Kidney (tissue), 13 donors: ENCODE measurements at regions not wholly inside any gene's neighbourhood (a gene's known extent, or its start where the extent isn't known, plus 50 kb on each side); places are given as distances from the start of the nearest gene placed in this dataset.

Experiments used
- DNase-seq, 5 donors: peaks; one replicate each; pipeline ENCODE4 v3.0.0-alpha.2; 2013 to 2020
- FAIRE-seq: peaks from 2 replicates; lab custom pipeline; 2012; peaks lifted over from hg19 to GRCh38; lab: Jason Lieb, UNC
- H3K27ac ChIP-seq, 2 donors: one replicate each; pipeline ENCODE4 v1.7.0; 2013; ENCODE audit warnings: low read depth in 2 of 2, low read length in 2 of 2, inconsistent platforms in 1 of 2
- H3K27me3 ChIP-seq: one replicate; pipeline ENCODE4 v1.7.1; 2013; ENCODE audit warnings: low read length, inconsistent platforms; ENCODE audit not compliant: control insufficient read depth, insufficient read depth
- H3K36me3 ChIP-seq, 3 donors: one replicate each; pipeline versions ENCODE4 v1.7.0 to v1.7.1; 2013; ENCODE audit warnings: low read length in 3 of 3, control low read depth in 1 of 3, inconsistent platforms in 1 of 3; ENCODE audit not compliant: insufficient read depth in 3 of 3, control insufficient read depth in 2 of 3
- H3K4me1 ChIP-seq, 3 donors: one replicate each; pipeline versions ENCODE4 v1.7.0 to v1.7.1; 2013; ENCODE audit warnings: low read length in 3 of 3, inconsistent platforms in 1 of 3, low read depth in 1 of 3; ENCODE audit not compliant: control insufficient read depth in 2 of 3, insufficient read depth in 2 of 3
- H3K4me3 ChIP-seq, 3 donors: one replicate each; pipeline versions ENCODE4 v1.7.0 to v1.8.1; 2013; ENCODE audit warnings: low read length in 3 of 3, control low read depth in 1 of 3, inconsistent platforms in 1 of 3
- H3K9ac ChIP-seq, 3 donors: one replicate each; pipeline versions ENCODE4 v1.7.0 to v1.7.1; 2013; ENCODE audit warnings: low read length in 3 of 3, control low read depth in 1 of 3, inconsistent platforms in 1 of 3
- H3K9me3 ChIP-seq, 3 donors: one replicate each; pipeline versions ENCODE4 v1.7.0 to v1.7.1; 2013; ENCODE audit warnings: low read length in 3 of 3, control low read depth in 1 of 3, inconsistent platforms in 1 of 3; ENCODE audit not compliant: control insufficient read depth in 2 of 3, insufficient read depth in 1 of 3
- intact Hi-C: fragments of 100-400 bp; cut with DNase I; formaldehyde crosslinking; loops from one replicate; pipeline ENCODE4 v1.11.1; 2022
- TF ChIP-seq, protein P1 (sequence below): IDR thresholded peaks from 3 replicates; pipeline ENCODE4 v1.5.1; 2012; ENCODE audit warnings: mild to moderate bottlenecking, moderate library complexity, borderline replicate concordance; ENCODE audit not compliant: insufficient read depth; ENCODE audit errors: extremely low read depth
- donor health status: control.
- donor health status: control.
- donor health status: control.
- donor health status: control.
- donor health status: control.
- donor health status: DM: yes; HTN: yes; CAD: no.
- donor health status: Normal renal cell carcinoma (clear cell type).

GRCh38 chr9:3719286-3719685 is 193.5 kb upstream of the RFX3 start:
- TF ChIP-seq, protein P1, sequence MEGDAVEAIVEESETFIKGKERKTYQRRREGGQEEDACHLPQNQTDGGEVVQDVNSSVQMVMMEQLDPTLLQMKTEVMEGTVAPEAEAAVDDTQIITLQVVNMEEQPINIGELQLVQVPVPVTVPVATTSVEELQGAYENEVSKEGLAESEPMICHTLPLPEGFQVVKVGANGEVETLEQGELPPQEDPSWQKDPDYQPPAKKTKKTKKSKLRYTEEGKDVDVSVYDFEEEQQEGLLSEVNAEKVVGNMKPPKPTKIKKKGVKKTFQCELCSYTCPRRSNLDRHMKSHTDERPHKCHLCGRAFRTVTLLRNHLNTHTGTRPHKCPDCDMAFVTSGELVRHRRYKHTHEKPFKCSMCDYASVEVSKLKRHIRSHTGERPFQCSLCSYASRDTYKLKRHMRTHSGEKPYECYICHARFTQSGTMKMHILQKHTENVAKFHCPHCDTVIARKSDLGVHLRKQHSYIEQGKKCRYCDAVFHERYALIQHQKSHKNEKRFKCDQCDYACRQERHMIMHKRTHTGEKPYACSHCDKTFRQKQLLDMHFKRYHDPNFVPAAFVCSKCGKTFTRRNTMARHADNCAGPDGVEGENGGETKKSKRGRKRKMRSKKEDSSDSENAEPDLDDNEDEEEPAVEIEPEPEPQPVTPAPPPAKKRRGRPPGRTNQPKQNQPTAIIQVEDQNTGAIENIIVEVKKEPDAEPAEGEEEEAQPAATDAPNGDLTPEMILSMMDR = no peak
- intact Hi-C loops = no loop called here
- no peaks in the 10 kb centered on the region for H3K36me3 ChIP-seq
- H3K4me3 ChIP-seq = no peak overlapping the region
- no peaks in the 10 kb centered on the region for H3K27me3 ChIP-seq
- H3K4me1 ChIP-seq = no peaks in the 10 kb centered on the region
- H3K9me3 ChIP-seq = no peaks in the 10 kb centered on the region
- H3K9ac ChIP-seq = no peak overlapping the region
- DNase-seq (no peak), FAIRE-seq (no peak)
- no peak overlapping the region for H3K27ac ChIP-seq

GRCh38 chr9:3716415-3716814 is 190.6 kb upstream of the RFX3 start:
- Histone ChIP-seq H3K9me3 (no peaks in the 10 kb centered on the region), H3K4me1 (no peaks in the 10 kb centered on the region), H3K27ac (no peak overlapping the region), H3K9ac (no peak overlapping the region), H3K36me3 (no peaks in the 10 kb centered on the region), H3K4me3 (no peak overlapping the region), H3K27me3 (no peaks in the 10 kb centered on the region)
- FAIRE-seq (no peak), DNase-seq (no peak)
- TF ChIP-seq, protein P1 = no peak
- intact Hi-C loops = no loop called here

GRCh38 chr9:3708751-3709150 is 182.9 kb upstream of the RFX3 start:
- Histone ChIP-seq H3K4me3 (no peak overlapping the region), H3K36me3 (no peaks in the 10 kb centered on the region), H3K27me3 (no peaks in the 10 kb centered on the region), H3K9ac (no peak overlapping the region), H3K27ac (no peak overlapping the region), H3K4me1 (no peaks in the 10 kb centered on the region), H3K9me3 (no peaks in the 10 kb centered on the region)
- DNase-seq (peak in 3 of 5 donors; percentile 36 to 84 (median 73)), FAIRE-seq (peak; percentile 38)
- TF ChIP-seq, protein P1 = no peak
- intact Hi-C loops = no loop called here

DNA sequence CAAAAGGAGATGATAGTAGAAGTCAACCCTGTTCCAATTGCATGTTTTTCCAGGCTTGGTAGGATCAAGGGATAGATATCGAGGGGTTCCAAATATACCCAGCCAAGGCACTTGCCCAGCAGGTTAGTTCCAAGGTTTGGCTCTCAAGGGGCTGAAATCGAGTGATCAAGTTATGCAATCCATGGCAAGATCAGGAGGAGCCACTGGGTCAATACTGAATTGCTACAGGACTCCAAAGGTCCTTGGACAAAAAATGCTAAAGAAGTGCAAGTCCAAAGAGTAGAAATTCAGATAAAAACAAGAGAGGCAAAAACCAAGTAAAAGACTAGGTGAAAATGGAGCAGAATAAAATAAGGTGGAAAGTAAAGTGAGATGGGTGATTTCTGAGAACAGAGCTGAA is 179.1 kb upstream of the RFX3 start:
- TF ChIP-seq, protein P1 = no peak
- H3K9ac ChIP-seq = no peak overlapping the region
- H3K4me3 ChIP-seq = no peak overlapping the region
- intact Hi-C loops = no loop called here
- no peak for DNase-seq
- no peak for FAIRE-seq
- H3K4me1 ChIP-seq = no peaks in the 10 kb centered on the region
- H3K36me3 ChIP-seq = no peaks in the 10 kb centered on the region
- no peak overlapping the region for H3K27ac ChIP-seq
- H3K27me3 ChIP-seq = no peaks in the 10 kb centered on the region
- H3K9me3 ChIP-seq = no peaks in the 10 kb centered on the region
